M059J (cell line): ENCODE measurements at regions not wholly inside any gene's neighbourhood (a gene's known extent, or its start where the extent isn't known, plus 50 kb on each side); places are given as distances from the start of the nearest gene placed in this dataset.
"Not testable (repeated sequence)": the region's sequence is repeated elsewhere in the genome, so short reads cannot be mapped to it uniquely, and the experiment has no call there.

Source experiments
- DNase-seq: peaks from one replicate; pipeline ENCODE4 v3.0.0-alpha.2; 2012; ENCODE audit warnings: low read depth

GRCh38 chr1:60891281-60891680, 191.1 kb upstream of the NFIA start:
- no peak for DNase-seq

GRCh38 chr1:60890664-60891063, 191.7 kb upstream of the NFIA start:
- DNase-seq, result no peak

GRCh38 chr1:60889709-60890108, 192.7 kb upstream of the NFIA start:
- no peak for DNase-seq

GRCh38 chr1:60888126-60888525, 194.2 kb upstream of the NFIA start:
- no peak for DNase-seq

- DNase-seq, result no peak
Observed at GRCh38 chr1:60886793-60887331, 195.5 kb upstream of the NFIA start.

- no peak for DNase-seq
Observed at GRCh38 chr1:60886090-60886489, 196.3 kb upstream of the NFIA start.

- DNase-seq, result no peak
Observed at GRCh38 chr1:60880202-60880601, 202.2 kb upstream of the NFIA start.

GRCh38 chr1:60878323-60878722, 204.0 kb upstream of the NFIA start:
- DNase-seq, result no peak

- DNase-seq, result no peak
Observed at GRCh38 chr1:60877376-60877775, 205.0 kb upstream of the NFIA start.

- DNase-seq, result no peak
Observed at GRCh38 chr1:60876952-60877351, 205.4 kb upstream of the NFIA start.

- DNase-seq, result no peak
Observed at GRCh38 chr1:60875138-60875537, 207.2 kb upstream of the NFIA start.

- peak; percentile 73 for DNase-seq
Observed at GRCh38 chr1:60874718-60875117, 207.6 kb upstream of the NFIA start.

GRCh38 chr1:60873396-60873795, 209.0 kb upstream of the NFIA start:
- DNase-seq, result not testable (repeated sequence)

GRCh38 chr1:60872426-60873054, 209.8 kb upstream of the NFIA start:
- no peak for DNase-seq

GRCh38 chr1:60870269-60870865, 212.0 kb upstream of the NFIA start:
- DNase-seq, result no peak

GRCh38 chr1:60868901-60869663, 213.3 kb upstream of the NFIA start:
- no peak for DNase-seq

- no peak for DNase-seq
Observed at GRCh38 chr1:60867782-60868181, 214.6 kb upstream of the NFIA start.

- DNase-seq, result no peak
Observed at GRCh38 chr1:60866917-60867531, 215.3 kb upstream of the NFIA start.

GRCh38 chr1:60866226-60866900, 216.0 kb upstream of the NFIA start:
- no peak for DNase-seq

GRCh38 chr1:60865166-60865565, 217.2 kb upstream of the NFIA start:
- no peak for DNase-seq

- DNase-seq, result no peak
Observed at GRCh38 chr1:60864722-60865121, 217.6 kb upstream of the NFIA start.

- DNase-seq, result no peak
Observed at GRCh38 chr1:60863131-60863530, 219.2 kb upstream of the NFIA start.
